ENCODE measurements at regions not wholly inside any gene's neighbourhood (a gene's known extent, or its start where the extent isn't known, plus 50 kb on each side); places are given as distances from the start of the nearest gene placed in this dataset.

GRCh38 chr5:1701216-1701864, 98.3 kb downstream of the MRPL36 start:
- DNase-seq = no peak
- peaks cover 18% of the 10 kb centered on the region for H3K4me1 Mint-ChIP-seq (ENCODE audit: low read depth)
- ChIA-PET POLR2A (no interaction called here), CTCF (no interaction called here)
- no peaks in the 10 kb centered on the region for H3K9me3 Mint-ChIP-seq
- H3K4me3 Mint-ChIP-seq = no peak overlapping the region
- H3K27ac Mint-ChIP-seq = no peak overlapping the region
- no peaks in the 10 kb centered on the region for H3K36me3 Mint-ChIP-seq
- H3K27me3 Mint-ChIP-seq = peaks cover 10% of the 10 kb centered on the region
- intact Hi-C loops (cut with micrococcal nuclease) = no loop called here

DNA sequence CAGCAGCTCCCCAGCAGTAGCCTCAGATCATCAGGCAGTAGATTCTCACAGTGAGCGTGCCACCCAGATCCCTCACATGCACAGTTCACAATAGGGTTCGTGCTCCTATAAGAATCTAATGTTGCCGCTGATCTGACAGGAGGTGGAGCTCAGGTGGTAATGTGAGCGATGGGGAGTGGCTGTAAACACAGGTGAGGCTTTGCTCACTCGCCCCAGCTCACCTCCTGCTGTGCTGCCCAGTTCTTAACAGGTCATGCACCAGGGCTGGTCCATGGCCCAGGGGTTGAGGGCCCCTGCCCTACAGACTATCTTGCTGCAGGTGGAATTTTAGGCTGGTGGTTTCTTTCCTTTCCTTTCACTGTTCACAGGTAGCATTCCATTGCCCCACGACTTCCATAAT, 100.2 kb downstream of the MRPL36 start:
- intact Hi-C loops (cut with micrococcal nuclease) = no loop called here
- peaks cover 17% of the 10 kb centered on the region for H3K4me1 Mint-ChIP-seq (ENCODE audit: low read depth)
- no peak overlapping the region for H3K27ac Mint-ChIP-seq
- no peak overlapping the region for H3K4me3 Mint-ChIP-seq
- ChIA-PET CTCF (no interaction called here), POLR2A (no interaction called here)
- H3K36me3 Mint-ChIP-seq = no peaks in the 10 kb centered on the region
- H3K27me3 Mint-ChIP-seq = peaks cover 9% of the 10 kb centered on the region
- no peak for DNase-seq
- H3K9me3 Mint-ChIP-seq = no peaks in the 10 kb centered on the region

DNA sequence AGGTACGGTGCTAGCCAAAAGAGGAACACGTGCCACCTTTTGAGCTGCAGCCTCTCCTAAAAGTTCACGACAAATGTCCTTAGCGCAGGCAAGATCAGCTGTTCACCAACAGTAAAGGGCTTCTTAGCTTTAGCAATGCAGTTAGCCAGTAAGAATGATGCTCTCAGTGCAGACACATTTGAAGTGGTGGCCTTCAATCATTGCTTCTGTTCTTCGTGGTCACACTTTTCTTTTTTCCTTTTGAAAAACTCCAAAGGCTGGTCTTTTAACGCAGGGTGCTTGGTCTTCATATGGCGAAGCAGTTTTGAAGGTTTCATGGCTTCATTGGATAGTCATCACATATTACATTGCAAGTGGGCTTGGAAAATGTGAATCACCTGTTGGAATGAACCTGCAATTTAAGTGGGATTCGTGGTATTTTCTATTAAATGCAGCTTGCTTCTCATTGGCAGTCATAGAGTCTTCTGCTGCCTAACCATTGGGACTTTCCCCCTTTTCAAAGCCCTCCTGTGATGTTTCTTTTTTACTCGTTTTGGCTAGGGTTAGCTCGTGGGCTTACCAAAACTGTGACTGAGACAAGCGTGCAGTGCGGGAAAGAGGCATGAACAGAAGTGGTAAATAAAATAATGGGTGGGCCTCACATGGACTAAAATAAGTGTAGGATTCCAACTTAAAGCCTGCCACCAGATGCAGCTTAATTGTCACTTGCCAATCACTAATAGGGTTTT, 100.9 kb downstream of the MRPL36 start:
- ChIA-PET CTCF (no interaction called here), POLR2A (interaction anchor here (1.6 kb wide), 1 partner anchor 100 kb away, joined by 3 read pairs; no protein-coding TSS in a partner anchor)
- Mint-ChIP-seq H3K4me3 (no peak overlapping the region), H3K27me3 (peaks cover 9% of the 10 kb centered on the region), H3K4me1 (ENCODE audit: low read depth) (peaks cover 17% of the 10 kb centered on the region), H3K9me3 (no peaks in the 10 kb centered on the region), H3K36me3 (no peaks in the 10 kb centered on the region), H3K27ac (no peak overlapping the region)
- intact Hi-C loops (cut with micrococcal nuclease) = no loop called here
- DNase-seq = peak; percentile 37

DNA sequence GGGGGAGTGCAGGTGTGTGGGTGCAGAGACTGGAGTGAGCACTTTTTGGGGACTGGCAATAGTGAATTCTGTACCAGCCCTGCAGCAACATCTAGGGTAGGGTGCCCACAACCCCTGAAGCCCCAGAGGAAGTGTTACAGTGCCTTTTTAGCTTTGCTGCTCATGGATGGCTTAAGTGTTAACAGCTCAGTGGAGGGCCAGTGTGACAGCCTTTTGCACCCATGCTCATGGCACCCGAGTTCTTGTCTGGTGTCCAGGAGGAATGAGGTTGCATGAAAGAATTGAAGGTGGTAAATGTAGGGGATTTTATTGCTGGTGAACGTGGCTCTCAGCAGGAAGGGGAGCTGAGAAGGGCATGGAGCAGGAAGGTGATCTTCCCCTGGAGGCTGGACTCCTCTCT, 107.3 kb downstream of the MRPL36 start:
- H3K27ac Mint-ChIP-seq = no peak overlapping the region
- peaks cover 15% of the 10 kb centered on the region for H3K9me3 Mint-ChIP-seq
- peaks cover 7% of the 10 kb centered on the region for H3K27me3 Mint-ChIP-seq
- H3K36me3 Mint-ChIP-seq = no peaks in the 10 kb centered on the region
- no peak for DNase-seq
- CTCF ChIA-PET = no interaction called here
- POLR2A ChIA-PET = no interaction called here
- intact Hi-C loops (cut with micrococcal nuclease) = no loop called here
- no peaks in the 10 kb centered on the region for H3K4me1 Mint-ChIP-seq (ENCODE audit: low read depth)
- no peak overlapping the region for H3K4me3 Mint-ChIP-seq

- H3K36me3 Mint-ChIP-seq = no peaks in the 10 kb centered on the region
- H3K27ac Mint-ChIP-seq = no peak overlapping the region
- peaks cover 15% of the 10 kb centered on the region for H3K9me3 Mint-ChIP-seq
- intact Hi-C loops (cut with micrococcal nuclease) = no loop called here
- H3K4me3 Mint-ChIP-seq = no peak overlapping the region
- H3K27me3 Mint-ChIP-seq = peaks cover 4% of the 10 kb centered on the region
- DNase-seq = no peak
- H3K4me1 Mint-ChIP-seq (ENCODE audit: low read depth) = no peaks in the 10 kb centered on the region
- ChIA-PET CTCF (no interaction called here), POLR2A (no interaction called here)
These were observed 112.2 kb downstream of the MRPL36 start for GRCh38 chr5:1687301-1687970.

DNA sequence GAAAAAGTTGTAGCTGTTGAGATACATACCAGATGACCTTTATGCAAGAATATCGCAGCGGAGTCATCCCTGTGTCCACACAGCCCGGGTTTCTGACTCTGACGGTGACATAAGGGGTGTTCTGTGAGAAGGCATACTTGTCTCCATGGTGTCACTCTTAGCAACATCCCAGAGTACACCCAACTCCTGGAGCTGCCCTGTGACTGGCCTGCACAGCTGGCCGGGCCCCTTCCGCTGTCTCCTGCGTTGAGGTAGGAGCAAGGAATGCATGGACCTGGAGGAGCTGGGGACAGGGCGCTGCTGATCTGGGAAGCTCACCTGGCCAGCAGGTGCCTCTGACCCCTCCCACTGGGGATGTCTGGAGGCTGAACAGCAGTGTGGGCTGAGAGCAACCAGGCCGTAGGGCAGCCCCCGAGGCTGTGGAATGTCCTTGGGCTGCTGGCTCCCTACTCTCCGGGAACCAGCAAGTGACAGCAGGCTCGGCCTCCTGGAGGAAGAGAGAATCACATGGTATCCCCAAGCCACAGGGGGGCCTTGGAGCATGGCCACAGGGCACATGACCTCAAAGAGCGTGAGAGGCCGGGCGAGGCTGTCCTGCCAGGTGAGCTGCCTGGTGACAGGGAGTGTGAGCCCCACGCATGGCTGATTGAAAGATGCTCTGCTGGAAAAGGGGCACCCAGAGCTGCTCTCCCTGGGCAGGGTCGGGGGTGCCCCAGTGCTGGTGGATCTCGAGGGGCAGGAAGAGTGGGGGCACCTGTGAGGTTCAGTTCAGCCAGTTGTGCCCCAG, 113.4 kb downstream of the MRPL36 start:
- Mint-ChIP-seq H3K4me3 (no peak overlapping the region), H3K4me1 (ENCODE audit: low read depth) (no peaks in the 10 kb centered on the region), H3K9me3 (peaks cover 15% of the 10 kb centered on the region), H3K27ac (no peak overlapping the region), H3K27me3 (peaks cover 6% of the 10 kb centered on the region), H3K36me3 (no peaks in the 10 kb centered on the region)
- intact Hi-C loops (cut with micrococcal nuclease) = no loop called here
- DNase-seq = no peak
- ChIA-PET CTCF (no interaction called here), POLR2A (no interaction called here)

- intact Hi-C loops (cut with micrococcal nuclease) = no loop called here
- H3K4me3 Mint-ChIP-seq = no peak overlapping the region
- peaks cover 8% of the 10 kb centered on the region for H3K27me3 Mint-ChIP-seq
- no peak overlapping the region for H3K27ac Mint-ChIP-seq
- H3K4me1 Mint-ChIP-seq (ENCODE audit: low read depth) = no peaks in the 10 kb centered on the region
- ChIA-PET CTCF (no interaction called here), POLR2A (no interaction called here)
- DNase-seq = no peak
- H3K9me3 Mint-ChIP-seq = peaks cover 15% of the 10 kb centered on the region
- H3K36me3 Mint-ChIP-seq = no peaks in the 10 kb centered on the region
These were observed 114.6 kb downstream of the MRPL36 start for GRCh38 chr5:1685066-1685465.

DNA sequence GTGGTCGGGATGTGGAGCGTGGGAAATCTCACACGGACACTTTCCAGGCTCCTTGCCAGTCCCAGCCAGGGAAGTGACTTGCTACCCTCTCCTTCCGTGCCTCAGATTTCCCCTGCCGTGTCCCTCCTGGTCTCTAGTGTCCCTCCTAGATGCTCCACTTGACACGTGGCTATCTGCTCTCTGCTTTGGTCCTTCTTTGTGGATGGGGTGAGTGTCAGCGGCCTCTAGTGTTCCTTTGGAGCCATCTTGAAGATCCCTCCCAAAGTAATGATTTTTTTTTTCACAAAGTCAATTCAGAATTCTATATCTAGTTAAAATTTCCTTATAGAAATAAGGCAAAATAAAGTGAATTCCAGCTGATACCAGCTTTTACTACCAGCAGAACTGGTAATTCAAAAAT, 117.7 kb downstream of the MRPL36 start:
- Mint-ChIP-seq H3K36me3 (no peaks in the 10 kb centered on the region), H3K27ac (no peak overlapping the region), H3K4me1 (ENCODE audit: low read depth) (no peaks in the 10 kb centered on the region), H3K9me3 (peaks cover 15% of the 10 kb centered on the region), H3K4me3 (no peak overlapping the region), H3K27me3 (peaks cover 18% of the 10 kb centered on the region)
- intact Hi-C loops (cut with micrococcal nuclease) = no loop called here
- ChIA-PET CTCF (no interaction called here), POLR2A (no interaction called here)
- no peak for DNase-seq

- H3K36me3 Mint-ChIP-seq = no peaks in the 10 kb centered on the region
- intact Hi-C loops (cut with micrococcal nuclease) = no loop called here
- H3K4me1 Mint-ChIP-seq (ENCODE audit: low read depth) = no peaks in the 10 kb centered on the region
- H3K27me3 Mint-ChIP-seq = peaks cover 41% of the 10 kb centered on the region
- ChIA-PET POLR2A (no interaction called here), CTCF (no interaction called here)
- peaks cover 2% of the 10 kb centered on the region for H3K9me3 Mint-ChIP-seq
- DNase-seq = no peak
- no peak overlapping the region for H3K4me3 Mint-ChIP-seq
- H3K27ac Mint-ChIP-seq = no peak overlapping the region
These were observed 126.5 kb downstream of the MRPL36 start for GRCh38 chr5:1673042-1673677.

- no peak for DNase-seq
- H3K9me3 Mint-ChIP-seq = no peaks in the 10 kb centered on the region
- H3K4me1 Mint-ChIP-seq (ENCODE audit: low read depth) = no peaks in the 10 kb centered on the region
- ChIA-PET CTCF (interaction anchor here (1.0 kb wide), 1 partner anchor 66 kb away, joined by 3 read pairs; no protein-coding TSS in a partner anchor), POLR2A (no interaction called here)
- intact Hi-C loops (cut with micrococcal nuclease) = no loop called here
- H3K27me3 Mint-ChIP-seq = peaks cover 41% of the 10 kb centered on the region
- H3K27ac Mint-ChIP-seq = no peak overlapping the region
- H3K4me3 Mint-ChIP-seq = no peak overlapping the region
- H3K36me3 Mint-ChIP-seq = no peaks in the 10 kb centered on the region
These were observed 127.2 kb downstream of the MRPL36 start for GRCh38 chr5:1672396-1672795.

DNA sequence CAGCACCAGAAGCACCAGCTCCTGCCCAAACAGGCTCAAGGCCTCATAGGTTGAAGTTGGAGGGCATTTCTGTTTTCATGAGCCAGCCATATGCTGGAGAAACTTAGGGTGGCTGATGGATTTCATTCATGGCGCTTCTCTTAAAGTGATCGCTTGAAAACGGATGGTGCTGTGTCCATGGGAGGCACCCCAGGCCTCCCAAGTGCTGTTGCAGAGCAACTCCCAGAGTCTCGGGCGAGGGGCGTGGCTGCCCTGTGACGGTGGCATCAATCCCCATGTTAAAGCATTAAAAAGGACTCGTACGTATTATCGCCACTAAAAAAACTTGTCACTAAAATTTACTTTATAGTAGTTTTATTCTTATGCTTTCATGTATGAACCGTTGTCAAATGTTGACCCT, 128.3 kb downstream of the MRPL36 start:
- ChIA-PET POLR2A (no interaction called here), CTCF (no interaction called here)
- Mint-ChIP-seq H3K9me3 (no peaks in the 10 kb centered on the region), H3K4me3 (no peak overlapping the region), H3K4me1 (ENCODE audit: low read depth) (peaks cover 5% of the 10 kb centered on the region), H3K27me3 (peaks cover 47% of the 10 kb centered on the region), H3K36me3 (no peaks in the 10 kb centered on the region), H3K27ac (no peak overlapping the region)
- intact Hi-C loops (cut with micrococcal nuclease) = no loop called here
- no peak for DNase-seq

- CTCF ChIA-PET = no interaction called here
- intact Hi-C loops (cut with micrococcal nuclease) = no loop called here
- peak; percentile 40 for DNase-seq
- peaks cover 56% of the 10 kb centered on the region for H3K27me3 Mint-ChIP-seq
- no peaks in the 10 kb centered on the region for H3K36me3 Mint-ChIP-seq
- no peak overlapping the region for H3K4me3 Mint-ChIP-seq
- POLR2A ChIA-PET = no interaction called here
- no peaks in the 10 kb centered on the region for H3K9me3 Mint-ChIP-seq
- H3K4me1 Mint-ChIP-seq (ENCODE audit: low read depth) = peaks cover 9% of the 10 kb centered on the region
- no peak overlapping the region for H3K27ac Mint-ChIP-seq
These were observed 129.3 kb downstream of the MRPL36 start for GRCh38 chr5:1670351-1670750.
